ENCODE measurements at regions not wholly inside any gene's neighbourhood (a gene's known extent, or its start where the extent isn't known, plus 50 kb on each side); places are given as distances from the start of the nearest gene placed in this dataset.

- FAIRE-seq (no peak), DNase-seq (ENCODE audit: low read depth in 1 of 2, low spot score in 2 of 2) (no peak)
- Histone ChIP-seq H3K56ac (replicated peaks; ENCODE audit: insufficient read length, low read depth, low read length) (no peak overlapping the region), H3K79me2 (ENCODE audit: control insufficient read depth in 1 of 2, insufficient read depth in 2 of 2, low read length in 2 of 2) (no peaks in the 10 kb centered on the region), H2BK20ac (ENCODE audit: low read length) (no peak overlapping the region), H2AFZ (ENCODE audit: low read length) (no peak overlapping the region), H4K5ac (ENCODE audit: insufficient read length, low read depth, low read length) (no peak overlapping the region), H3K9me3 (ENCODE audit: insufficient read depth in 2 of 2, low read depth in 1 of 2, low read length in 1 of 2) (no peaks in the 10 kb centered on the region), H2BK15ac (ENCODE audit: low read length) (no peak overlapping the region), H3K14ac (ENCODE audit: insufficient read length) (no peak overlapping the region), H4K8ac (ENCODE audit: extremely low read depth, insufficient read depth, low read length) (no peak overlapping the region), H3K4me2 (ENCODE audit: insufficient read depth in 1 of 2, low read depth in 2 of 2, low read length in 2 of 2) (no peak overlapping the region), H2BK120ac (replicated peaks; ENCODE audit: low read depth, low read length) (no peak overlapping the region), H3K23ac (ENCODE audit: insufficient read length) (no peak overlapping the region), H3K36me3 (ENCODE audit: control insufficient read depth in 2 of 4, insufficient read depth in 4 of 4, low read length in 3 of 4) (no peaks in the 10 kb centered on the region), H3K18ac (ENCODE audit: extremely low read depth, low read length) (no peak overlapping the region), H2BK12ac (ENCODE audit: low read depth, low read length) (no peak overlapping the region), H3K4me3 (ENCODE audit: extremely low read depth in 1 of 4, insufficient read depth in 2 of 4, low read depth in 3 of 4, low read length in 4 of 4) (no peak overlapping the region), H3K23me2 (ENCODE audit: low read depth, low read length) (no peaks in the 10 kb centered on the region), H2BK5ac (ENCODE audit: low read depth, low read length) (no peak overlapping the region), H2AK5ac (ENCODE audit: low read depth, low read length) (no peak overlapping the region), H3K27me3 (replicated peaks in 1 of 4; ENCODE audit: control insufficient read depth in 3 of 4, extremely low read depth in 1 of 4, insufficient read depth in 3 of 4, low read length in 3 of 4) (no peaks in the 10 kb centered on the region), H3K27ac (ENCODE audit: low read depth, low read length) (no peak overlapping the region), H4K20me1 (replicated peaks in 1 of 2; ENCODE audit: control insufficient read depth in 1 of 2, insufficient read depth in 2 of 2, low read length in 2 of 2) (no peaks in the 10 kb centered on the region), H3K79me1 (ENCODE audit: low read depth, low read length) (no peaks in the 10 kb centered on the region), H3K9ac (replicated peaks in 1 of 4; ENCODE audit: extremely low read depth in 1 of 4, low read depth in 3 of 4, low read length in 3 of 4) (no peak overlapping the region), H4K91ac (replicated peaks; ENCODE audit: insufficient read length, low read length) (no peak overlapping the region), H3K4ac (replicated peaks; ENCODE audit: insufficient read length, low read depth, low read length) (no peak overlapping the region), H3K4me1 (replicated peaks in 1 of 4; ENCODE audit: control insufficient read depth in 3 of 4, insufficient read depth in 4 of 4, low read length in 3 of 4) (no peaks in the 10 kb centered on the region)
- POLR2A ChIA-PET (ENCODE audit: partially characterized antibody): no interaction called here
- TF ChIP-seq BACH1 (IDR thresholded peaks at IDR 0.05; ENCODE audit: low read length) (no peak), CEBPB (IDR thresholded peaks at IDR 0.05; ENCODE audit: low read depth, low read length) (no peak), RFX5 (IDR thresholded peaks at IDR 0.05; ENCODE audit: borderline replicate concordance, low read depth, low read length) (no peak), E2F6 (IDR thresholded peaks at IDR 0.05) (no peak), FOSL1 (IDR thresholded peaks at IDR 0.05; ENCODE audit: insufficient read depth, low read depth, low read length) (no peak), TCF12 (IDR thresholded peaks at IDR 0.05; ENCODE audit: low read depth, low read length) (no peak), EP300 (IDR thresholded peaks at IDR 0.05; ENCODE audit: borderline replicate concordance in 1 of 2, low read depth in 2 of 2, low read length in 2 of 2) (no peak), SIRT6 (IDR thresholded peaks at IDR 0.05; ENCODE audit: low read length) (no peak), USF2 (IDR thresholded peaks at IDR 0.05; ENCODE audit: low read length) (no peak), ATF3 (IDR thresholded peaks at IDR 0.05; ENCODE audit: insufficient read depth, low read depth, low read length) (no peak), TAF7 (optimal IDR thresholded peaks at IDR 0.05; ENCODE audit: borderline replicate concordance, low read depth, low read length) (no peak)
- 85% methylated on average over 5 of the region's 5 CpGs; no CpG with 5 or more reads in 1 of the 2 experiments for WGBS, 2 experiments (ENCODE audit: extremely low coverage in 1 of 2, insufficient coverage in 1 of 2, insufficient read length in 1 of 2, insufficient replicate concordance in 2 of 2, low coverage in 1 of 2, low lambda C conversion rate in 2 of 2, missing lambda C conversion rate in 1 of 2)
- CTCF ChIA-PET (ENCODE audit: partially characterized antibody): interaction anchor here (0.7 to 1.1 kb wide), 3 partner anchors 12 to 459 kb away, joined by 3 to 5 read pairs (median 3); no protein-coding TSS in a partner anchor
Observed at GRCh38 chr1:56002231-56002630, 577.1 kb downstream of the PLPP3 start.
